ENCODE measurements at regions not wholly inside any gene's neighbourhood (a gene's known extent, or its start where the extent isn't known, plus 50 kb on each side); places are given as distances from the start of the nearest gene placed in this dataset.
"Not testable (repeated sequence)": the region's sequence is repeated elsewhere in the genome, so short reads cannot be mapped to it uniquely, and the experiment has no call there.

GRCh38 chr12:88677464-88677863, 97.2 kb upstream of the KITLG start:
- POLR2A ChIA-PET: no interaction called here
- CTCF ChIA-PET: interaction anchor here (1.2 to 1.3 kb wide), 2 partner anchors 34 to 66 kb away, joined by 3 read pairs; no protein-coding TSS in a partner anchor
- TF ChIP-seq CTCF (IDR thresholded peaks at IDR 0.05; ENCODE audit: control extremely low read depth, extremely low read depth, low read depth, missing control alignments): no peak
- DNase-seq (ENCODE audit: extremely low spot score): no peak

- DNase-seq (ENCODE audit: extremely low spot score); CTCF ChIA-PET; POLR2A ChIA-PET: not testable (repeated sequence)
Measured at GRCh38 chr12:88667615-88668014, 87.3 kb upstream of the KITLG start.

GRCh38 chr12:88665071-88665470, 84.8 kb upstream of the KITLG start:
- DNase-seq (ENCODE audit: extremely low spot score): no peak
- ChIA-PET CTCF (no interaction called here), POLR2A (no interaction called here)
- TF ChIP-seq CTCF (IDR thresholded peaks at IDR 0.05; ENCODE audit: control extremely low read depth, extremely low read depth, low read depth, missing control alignments): no peak

GRCh38 chr12:88662961-88663360, 82.7 kb upstream of the KITLG start:
- CTCF ChIA-PET: no interaction called here
- TF ChIP-seq CTCF (IDR thresholded peaks at IDR 0.05; ENCODE audit: control extremely low read depth, extremely low read depth, low read depth, missing control alignments): no peak
- POLR2A ChIA-PET: no interaction called here
- DNase-seq (ENCODE audit: extremely low spot score): no peak

- CTCF ChIA-PET: no interaction called here
- POLR2A ChIA-PET: no interaction called here
- no peak for DNase-seq (ENCODE audit: extremely low spot score)
- no peak for TF ChIP-seq CTCF (IDR thresholded peaks at IDR 0.05; ENCODE audit: control extremely low read depth, extremely low read depth, low read depth, missing control alignments)
Measured at GRCh38 chr12:88662093-88662492, 81.8 kb upstream of the KITLG start.

- no peak for TF ChIP-seq CTCF (IDR thresholded peaks at IDR 0.05; ENCODE audit: control extremely low read depth, extremely low read depth, low read depth, missing control alignments)
- POLR2A ChIA-PET: no interaction called here
- DNase-seq (ENCODE audit: extremely low spot score): no peak
- CTCF ChIA-PET: interaction anchor here (1.6 kb wide), 1 partner anchor 32 kb away, joined by 5 read pairs; no protein-coding TSS in a partner anchor
Measured at GRCh38 chr12:88658009-88658408, 77.7 kb upstream of the KITLG start.

GRCh38 chr12:88650715-88651114, 70.4 kb upstream of the KITLG start:
- DNase-seq (ENCODE audit: extremely low spot score): no peak
- TF ChIP-seq CTCF (IDR thresholded peaks at IDR 0.05; ENCODE audit: control extremely low read depth, extremely low read depth, low read depth, missing control alignments): no peak
- ChIA-PET CTCF (no interaction called here), POLR2A (no interaction called here)
